Ectodermal cell (in vitro differentiated cells): ENCODE measurements at regions not wholly inside any gene's neighbourhood (a gene's known extent, or its start where the extent isn't known, plus 50 kb on each side); places are given as distances from the start of the nearest gene placed in this dataset.

Source experiments
- H3K27ac ChIP-seq: 2 replicates; pipeline ENCODE4 v1.7.0; 2013; ENCODE audit warnings: mild to moderate bottlenecking, low read depth, low read length; ENCODE audit not compliant: insufficient read depth, poor library complexity, severe bottlenecking
- H3K27me3 ChIP-seq: 2 replicates; pipeline ENCODE4 v1.7.0; 2013; ENCODE audit warnings: mild to moderate bottlenecking, low read length; ENCODE audit not compliant: insufficient read depth, control insufficient read depth, poor library complexity, severe bottlenecking
- H3K36me3 ChIP-seq: one replicate; pipeline ENCODE4 v1.7.0; 2013; ENCODE audit warnings: low read length; ENCODE audit not compliant: control insufficient read depth, insufficient read depth
- H3K4me1 ChIP-seq: one replicate; pipeline ENCODE4 v1.7.0; 2013; ENCODE audit warnings: low read length; ENCODE audit not compliant: control insufficient read depth, insufficient read depth
- H3K4me3 ChIP-seq: 2 replicates; pipeline ENCODE4 v1.7.0; 2013; ENCODE audit warnings: low read depth, low read length, control low read depth; ENCODE audit not compliant: insufficient read depth
- H3K9me3 ChIP-seq: 2 replicates; pipeline ENCODE4 v1.7.0; 2013; ENCODE audit warnings: mild to moderate bottlenecking, low read length, moderate library complexity; ENCODE audit not compliant: control insufficient read depth
- WGBS, 2 experiments: methylation state at CpG; one replicate each; pipeline ENCODE4 v1.1.7; 2013; ENCODE audit warnings: missing lambda C conversion rate in 2 of 2; 5-methylcytosine and 5-hydroxymethylcytosine counted together

GRCh38 chr2:8115966-8116365, 565.9 kb upstream of the ID2 start:
- Histone ChIP-seq H3K4me3 (no peak overlapping the region), H3K4me1 (peaks cover 5% of the 10 kb centered on the region), H3K36me3 (no peaks in the 10 kb centered on the region), H3K27ac (no peak overlapping the region), H3K9me3 (no peaks in the 10 kb centered on the region), H3K27me3 (no peaks in the 10 kb centered on the region)
- 88 to 92% methylated on average over 2 to 3 of the region's 3 CpGs for whole genome bisulfite sequencing, 2 experiments

GRCh38 chr2:8116661-8117060, 565.2 kb upstream of the ID2 start:
- H3K9me3 ChIP-seq = no peaks in the 10 kb centered on the region
- peaks cover 5% of the 10 kb centered on the region for H3K4me1 ChIP-seq
- 93 to 96% methylated on average over 7 of the region's 7 CpGs for WGBS, 2 experiments
- H3K36me3 ChIP-seq = no peaks in the 10 kb centered on the region
- no peaks in the 10 kb centered on the region for H3K27me3 ChIP-seq
- H3K4me3 ChIP-seq = no peak overlapping the region
- H3K27ac ChIP-seq = no peak overlapping the region

- Histone ChIP-seq H3K4me3 (no peak overlapping the region), H3K4me1 (peaks cover 5% of the 10 kb centered on the region), H3K27me3 (no peaks in the 10 kb centered on the region), H3K27ac (no peak overlapping the region), H3K36me3 (no peaks in the 10 kb centered on the region), H3K9me3 (no peaks in the 10 kb centered on the region)
- 90 to 93% methylated on average over 12 to 14 of the region's 14 CpGs for WGBS, 2 experiments
These were observed 562.7 kb upstream of the ID2 start for GRCh38 chr2:8118940-8119781.

GRCh38 chr2:8119782-8120505, 561.9 kb upstream of the ID2 start:
- WGBS, 2 experiments = 85 to 86% methylated on average over 9 of the region's 9 CpGs
- H3K4me3 ChIP-seq = no peak overlapping the region
- H3K27ac ChIP-seq = no peak overlapping the region

GRCh38 chr2:8120506-8120860, 561.4 kb upstream of the ID2 start:
- no peak overlapping the region for H3K27ac ChIP-seq
- H3K36me3 ChIP-seq = no peaks in the 10 kb centered on the region
- peaks cover 5% of the 10 kb centered on the region for H3K4me1 ChIP-seq
- no peaks in the 10 kb centered on the region for H3K27me3 ChIP-seq
- WGBS, 2 experiments = 93 to 95% methylated on average over 6 of the region's 6 CpGs
- no peak overlapping the region for H3K4me3 ChIP-seq
- no peaks in the 10 kb centered on the region for H3K9me3 ChIP-seq

More at GRCh38 chr2:8119782-8120505, 561.9 kb upstream of the ID2 start:
- Histone ChIP-seq H3K9me3 (no peaks in the 10 kb centered on the region), H3K36me3 (no peaks in the 10 kb centered on the region), H3K27me3 (no peaks in the 10 kb centered on the region), H3K4me1 (peaks cover 5% of the 10 kb centered on the region)

- no peaks in the 10 kb centered on the region for H3K9me3 ChIP-seq
- peaks cover 5% of the 10 kb centered on the region for H3K4me1 ChIP-seq
- WGBS, 2 experiments = 89 to 92% methylated on average over 8 to 10 of the region's 10 CpGs
- no peak overlapping the region for H3K4me3 ChIP-seq
- H3K27ac ChIP-seq = no peak overlapping the region
- no peaks in the 10 kb centered on the region for H3K27me3 ChIP-seq
- H3K36me3 ChIP-seq = no peaks in the 10 kb centered on the region
These were observed 560.6 kb upstream of the ID2 start for GRCh38 chr2:8121022-8121825.

GRCh38 chr2:8121826-8122513, 559.9 kb upstream of the ID2 start:
- Histone ChIP-seq H3K27ac (no peak overlapping the region), H3K4me3 (no peak overlapping the region), H3K4me1 (peaks cover 5% of the 10 kb centered on the region), H3K9me3 (no peaks in the 10 kb centered on the region), H3K27me3 (no peaks in the 10 kb centered on the region), H3K36me3 (no peaks in the 10 kb centered on the region)
- 96 to 97% methylated on average over 5 of the region's 5 CpGs for whole genome bisulfite sequencing, 2 experiments

GRCh38 chr2:8122520-8122919, 559.3 kb upstream of the ID2 start:
- no peak overlapping the region for H3K27ac ChIP-seq
- no peaks in the 10 kb centered on the region for H3K36me3 ChIP-seq
- no peak overlapping the region for H3K4me3 ChIP-seq
- no peaks in the 10 kb centered on the region for H3K27me3 ChIP-seq
- 90 to 91% methylated on average over 7 of the region's 7 CpGs for WGBS, 2 experiments
- H3K9me3 ChIP-seq = no peaks in the 10 kb centered on the region
- peaks cover 5% of the 10 kb centered on the region for H3K4me1 ChIP-seq

- WGBS, 2 experiments = 92 to 94% methylated on average over 2 of the region's 2 CpGs
- no peaks in the 10 kb centered on the region for H3K36me3 ChIP-seq
- no peak overlapping the region for H3K27ac ChIP-seq
- no peak overlapping the region for H3K4me3 ChIP-seq
- no peaks in the 10 kb centered on the region for H3K9me3 ChIP-seq
- H3K4me1 ChIP-seq = peaks cover 5% of the 10 kb centered on the region
- no peaks in the 10 kb centered on the region for H3K27me3 ChIP-seq
These were observed 558.4 kb upstream of the ID2 start for GRCh38 chr2:8123464-8123863.
